HepG2 (cell line): ENCODE measurements at regions not wholly inside any gene's neighbourhood (a gene's known extent, or its start where the extent isn't known, plus 50 kb on each side); places are given as distances from the start of the nearest gene placed in this dataset.

Experiments
- EZH2 ChIP-seq: conservative IDR thresholded peaks from 2 replicates; pipeline ENCODE4 v1.6.1; 2012; ENCODE audit warnings: mild to moderate bottlenecking, low read depth, low read length, moderate library complexity
- FOSL2 ChIP-seq: sonication (generic); formaldehyde crosslinking; IDR thresholded peaks from 2 replicates; pipeline ENCODE4 v1.4.0; 2020; ENCODE audit warnings: missing genetic modification reagents
- KLF16 ChIP-seq, 2 experiments: sonication (generic) in 1 of 2; formaldehyde crosslinking in 1 of 2; IDR thresholded peaks; 2 replicates each; pipeline versions ENCODE4 v1.6.1 to v1.8.0; 2016 to 2023; ENCODE audit warnings: missing genetic modification reagents in 2 of 2, missing compliant biosample characterization in 1 of 2
- PHF20 ChIP-seq: sonication (generic); formaldehyde crosslinking; IDR thresholded peaks from 2 replicates; pipeline ENCODE4 v1.5.0; 2020; ENCODE audit warnings: mild to moderate bottlenecking, missing genetic modification reagents
- POLR2A ChIP-seq, 2 experiments: IDR thresholded peaks; 2 replicates each; pipeline ENCODE4 v1.6.1; 2011; ENCODE audit warnings: low read depth in 2 of 2, low read length in 2 of 2, mild to moderate bottlenecking in 1 of 2, moderate library complexity in 1 of 2; ENCODE audit not compliant: insufficient read depth in 1 of 2
- TCF7 ChIP-seq: sonication (generic); IDR thresholded peaks from 2 replicates; pipeline ENCODE4 v1.6.1; 2016; ENCODE audit warnings: antibody characterized with exemption, low read depth
- ZFP36 ChIP-seq: fragments of 150-350 bp; IDR thresholded peaks from 2 replicates; pipeline ENCODE4 v1.6.1; 2018; ENCODE audit warnings: borderline replicate concordance, low read length, low read depth; ENCODE audit not compliant: partially characterized antibody
- ZNF224 ChIP-seq: sonication (generic); formaldehyde crosslinking; IDR thresholded peaks from 2 replicates; pipeline ENCODE4 v1.5.0; 2020; ENCODE audit warnings: mild to moderate bottlenecking, missing genetic modification reagents
- ZNF605 ChIP-seq: sonication (generic); formaldehyde crosslinking; IDR thresholded peaks from 2 replicates; pipeline ENCODE4 v1.8.0; 2022; ENCODE audit warnings: mild to moderate bottlenecking, missing genetic modification reagents
- TF ChIP-seq, protein P1 (sequence below): sonication (generic); formaldehyde crosslinking; IDR thresholded peaks from 2 replicates; pipeline ENCODE4 v1.5.0; 2020; ENCODE audit warnings: mild to moderate bottlenecking, missing genetic modification reagents, moderate library complexity
- TF ChIP-seq, protein P2 (sequence below): sonication (generic); formaldehyde crosslinking; IDR thresholded peaks from 2 replicates; pipeline ENCODE4 v1.4.0; 2020; ENCODE audit warnings: low read depth, mild to moderate bottlenecking, missing genetic modification reagents
- TF ChIP-seq, protein P3 (sequence below): sonication (generic); formaldehyde crosslinking; IDR thresholded peaks from 2 replicates; pipeline ENCODE4 v1.5.0; 2020; ENCODE audit warnings: mild to moderate bottlenecking, missing genetic modification reagents, borderline replicate concordance

DNA sequence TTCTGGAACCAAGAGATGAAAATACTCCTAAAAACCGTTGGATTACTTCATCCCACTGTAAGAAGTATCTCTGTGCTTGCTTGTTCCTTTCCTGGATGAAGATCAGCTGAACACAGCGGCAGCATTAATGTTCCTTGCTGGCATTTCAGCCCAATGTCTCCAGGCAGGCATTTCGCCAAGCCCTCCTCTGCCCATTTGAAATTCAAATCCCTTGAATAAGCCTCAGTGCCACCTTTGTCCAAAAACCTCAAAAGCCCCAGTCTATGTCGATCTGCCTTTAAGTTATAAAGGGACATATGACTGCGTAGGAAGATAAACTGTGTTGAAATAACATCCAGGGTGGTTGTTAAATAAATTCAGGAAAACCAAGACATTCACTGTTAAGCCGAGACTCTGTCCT lies 156.8 kb upstream of the PDZRN3 start:
- TF ChIP-seq, protein P1, sequence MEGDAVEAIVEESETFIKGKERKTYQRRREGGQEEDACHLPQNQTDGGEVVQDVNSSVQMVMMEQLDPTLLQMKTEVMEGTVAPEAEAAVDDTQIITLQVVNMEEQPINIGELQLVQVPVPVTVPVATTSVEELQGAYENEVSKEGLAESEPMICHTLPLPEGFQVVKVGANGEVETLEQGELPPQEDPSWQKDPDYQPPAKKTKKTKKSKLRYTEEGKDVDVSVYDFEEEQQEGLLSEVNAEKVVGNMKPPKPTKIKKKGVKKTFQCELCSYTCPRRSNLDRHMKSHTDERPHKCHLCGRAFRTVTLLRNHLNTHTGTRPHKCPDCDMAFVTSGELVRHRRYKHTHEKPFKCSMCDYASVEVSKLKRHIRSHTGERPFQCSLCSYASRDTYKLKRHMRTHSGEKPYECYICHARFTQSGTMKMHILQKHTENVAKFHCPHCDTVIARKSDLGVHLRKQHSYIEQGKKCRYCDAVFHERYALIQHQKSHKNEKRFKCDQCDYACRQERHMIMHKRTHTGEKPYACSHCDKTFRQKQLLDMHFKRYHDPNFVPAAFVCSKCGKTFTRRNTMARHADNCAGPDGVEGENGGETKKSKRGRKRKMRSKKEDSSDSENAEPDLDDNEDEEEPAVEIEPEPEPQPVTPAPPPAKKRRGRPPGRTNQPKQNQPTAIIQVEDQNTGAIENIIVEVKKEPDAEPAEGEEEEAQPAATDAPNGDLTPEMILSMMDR, result no peak
- TF ChIP-seq ZNF605 (CRISPR knock-in tag), result no peak
- no peak for TF ChIP-seq KLF16 (CRISPR knock-in tag; IDR thresholded peaks at IDR 0.05)
- TF ChIP-seq POLR2A (IDR thresholded peaks at IDR 0.05; ENCODE audit: insufficient read depth in 1 of 2, low read depth in 2 of 2, low read length in 2 of 2), result no peak
- no peak for TF ChIP-seq FOSL2
- no peak for TF ChIP-seq PHF20 (CRISPR knock-in tag)
- TF ChIP-seq EZH2, result no peak
- TF ChIP-seq ZFP36, result no peak
- TF ChIP-seq, protein P2, sequence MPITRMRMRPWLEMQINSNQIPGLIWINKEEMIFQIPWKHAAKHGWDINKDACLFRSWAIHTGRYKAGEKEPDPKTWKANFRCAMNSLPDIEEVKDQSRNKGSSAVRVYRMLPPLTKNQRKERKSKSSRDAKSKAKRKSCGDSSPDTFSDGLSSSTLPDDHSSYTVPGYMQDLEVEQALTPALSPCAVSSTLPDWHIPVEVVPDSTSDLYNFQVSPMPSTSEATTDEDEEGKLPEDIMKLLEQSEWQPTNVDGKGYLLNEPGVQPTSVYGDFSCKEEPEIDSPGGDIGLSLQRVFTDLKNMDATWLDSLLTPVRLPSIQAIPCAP, result no peak
- TF ChIP-seq, protein P3, sequence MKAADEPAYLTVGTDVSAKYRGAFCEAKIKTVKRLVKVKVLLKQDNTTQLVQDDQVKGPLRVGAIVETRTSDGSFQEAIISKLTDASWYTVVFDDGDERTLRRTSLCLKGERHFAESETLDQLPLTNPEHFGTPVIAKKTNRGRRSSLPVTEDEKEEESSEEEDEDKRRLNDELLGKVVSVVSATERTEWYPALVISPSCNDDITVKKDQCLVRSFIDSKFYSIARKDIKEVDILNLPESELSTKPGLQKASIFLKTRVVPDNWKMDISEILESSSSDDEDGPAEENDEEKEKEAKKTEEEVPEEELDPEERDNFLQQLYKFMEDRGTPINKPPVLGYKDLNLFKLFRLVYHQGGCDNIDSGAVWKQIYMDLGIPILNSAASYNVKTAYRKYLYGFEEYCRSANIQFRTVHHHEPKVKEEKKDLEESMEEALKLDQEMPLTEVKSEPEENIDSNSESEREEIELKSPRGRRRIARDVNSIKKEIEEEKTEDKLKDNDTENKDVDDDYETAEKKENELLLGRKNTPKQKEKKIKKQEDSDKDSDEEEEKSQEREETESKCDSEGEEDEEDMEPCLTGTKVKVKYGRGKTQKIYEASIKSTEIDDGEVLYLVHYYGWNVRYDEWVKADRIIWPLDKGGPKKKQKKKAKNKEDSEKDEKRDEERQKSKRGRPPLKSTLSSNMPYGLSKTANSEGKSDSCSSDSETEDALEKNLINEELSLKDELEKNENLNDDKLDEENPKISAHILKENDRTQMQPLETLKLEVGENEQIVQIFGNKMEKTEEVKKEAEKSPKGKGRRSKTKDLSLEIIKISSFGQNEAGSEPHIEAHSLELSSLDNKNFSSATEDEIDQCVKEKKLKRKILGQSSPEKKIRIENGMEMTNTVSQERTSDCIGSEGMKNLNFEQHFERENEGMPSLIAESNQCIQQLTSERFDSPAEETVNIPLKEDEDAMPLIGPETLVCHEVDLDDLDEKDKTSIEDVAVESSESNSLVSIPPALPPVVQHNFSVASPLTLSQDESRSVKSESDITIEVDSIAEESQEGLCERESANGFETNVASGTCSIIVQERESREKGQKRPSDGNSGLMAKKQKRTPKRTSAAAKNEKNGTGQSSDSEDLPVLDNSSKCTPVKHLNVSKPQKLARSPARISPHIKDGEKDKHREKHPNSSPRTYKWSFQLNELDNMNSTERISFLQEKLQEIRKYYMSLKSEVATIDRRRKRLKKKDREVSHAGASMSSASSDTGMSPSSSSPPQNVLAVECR, result no peak
- TF ChIP-seq TCF7, result no peak
- TF ChIP-seq ZNF224 (CRISPR knock-in tag), result no peak
